Dedifferentiated amniotic fluid mesenchymal stem cell (primary cell): ENCODE measurements at regions not wholly inside any gene's neighbourhood (a gene's known extent, or its start where the extent isn't known, plus 50 kb on each side); places are given as distances from the start of the nearest gene placed in this dataset.

Experiments
- DNase-seq: peaks from one replicate; pipeline ENCODE4 v3.0.0-alpha.2; 2016; ENCODE audit errors: extremely low spot score

- no peak for DNase-seq
These were observed 518.5 kb downstream of the CD83 start for GRCh38 chr6:14635934-14636591.

GRCh38 chr6:14638435-14638905 lies 520.9 kb downstream of the CD83 start:
- DNase-seq, result no peak

- no peak for DNase-seq
These were observed 521.6 kb downstream of the CD83 start for GRCh38 chr6:14638906-14639761.

GRCh38 chr6:14639983-14640599 lies 522.5 kb downstream of the CD83 start:
- DNase-seq, result no peak

GRCh38 chr6:14640631-14641030 lies 523.1 kb downstream of the CD83 start:
- no peak for DNase-seq

GRCh38 chr6:14641423-14642135 lies 524.0 kb downstream of the CD83 start:
- no peak for DNase-seq

- no peak for DNase-seq
These were observed 524.5 kb downstream of the CD83 start for GRCh38 chr6:14642136-14642505.

GRCh38 chr6:14642842-14643241 lies 525.3 kb downstream of the CD83 start:
- no peak for DNase-seq

GRCh38 chr6:14644381-14644780 lies 526.8 kb downstream of the CD83 start:
- no peak for DNase-seq

- no peak for DNase-seq
These were observed 527.6 kb downstream of the CD83 start for GRCh38 chr6:14645221-14645620.

- DNase-seq, result no peak
These were observed 528.3 kb downstream of the CD83 start for GRCh38 chr6:14645841-14646240.

GRCh38 chr6:14646371-14646770 lies 528.8 kb downstream of the CD83 start:
- no peak for DNase-seq

- no peak for DNase-seq
These were observed 529.8 kb downstream of the CD83 start for GRCh38 chr6:14647357-14647756.

- no peak for DNase-seq
These were observed 535.0 kb downstream of the CD83 start for GRCh38 chr6:14652536-14652935.

GRCh38 chr6:14655201-14656061 lies 537.9 kb downstream of the CD83 start:
- no peak for DNase-seq

- DNase-seq, result no peak
These were observed 538.5 kb downstream of the CD83 start for GRCh38 chr6:14656078-14656521.

GRCh38 chr6:14656649-14657048 lies 539.1 kb downstream of the CD83 start:
- DNase-seq, result no peak

- DNase-seq, result no peak
These were observed 540.5 kb downstream of the CD83 start for GRCh38 chr6:14658030-14658429.

GRCh38 chr6:14658886-14659561 lies 541.5 kb downstream of the CD83 start:
- no peak for DNase-seq

- DNase-seq, result no peak
These were observed 542.3 kb downstream of the CD83 start for GRCh38 chr6:14659841-14660240.
